HepG2 (cell line): ENCODE measurements at regions not wholly inside any gene's neighbourhood (a gene's known extent, or its start where the extent isn't known, plus 50 kb on each side); places are given as distances from the start of the nearest gene placed in this dataset.

Experiments used
- AKNA ChIP-seq: sonication (generic); formaldehyde crosslinking; IDR thresholded peaks from 2 replicates; pipeline ENCODE4 v1.4.0; 2020; ENCODE audit warnings: missing genetic modification reagents, borderline replicate concordance
- HOXA5 ChIP-seq: sonication (generic); formaldehyde crosslinking; IDR thresholded peaks from 2 replicates; pipeline ENCODE4 v1.4.0; 2020; ENCODE audit warnings: missing genetic modification reagents
- KLF6 ChIP-seq: IDR thresholded peaks from 2 replicates; pipeline ENCODE4 v1.8.0; 2016; ENCODE audit warnings: missing biosample characterization, missing genetic modification reagents
- TBL1XR1 ChIP-seq: fragments of 150-350 bp; IDR thresholded peaks from 2 replicates; pipeline ENCODE4 v1.6.1; 2014; ENCODE audit warnings: borderline replicate concordance, low read length; ENCODE audit not compliant: partially characterized antibody
- ZNF17 ChIP-seq: sonication (generic); formaldehyde crosslinking; IDR thresholded peaks from 2 replicates; pipeline ENCODE4 v1.5.0; 2020; ENCODE audit warnings: mild to moderate bottlenecking, missing genetic modification reagents
- ZNF343 ChIP-seq: sonication (generic); formaldehyde crosslinking; IDR thresholded peaks from 2 replicates; pipeline ENCODE4 v1.4.0; 2020; ENCODE audit warnings: mild to moderate bottlenecking, missing genetic modification reagents
- ZNF687 ChIP-seq: sonication (generic); formaldehyde crosslinking; IDR thresholded peaks from 2 replicates; pipeline ENCODE4 v1.5.1; 2020; ENCODE audit warnings: mild to moderate bottlenecking, missing genetic modification reagents, moderate library complexity
- ZNF75D ChIP-seq: sonication (generic); formaldehyde crosslinking; IDR thresholded peaks from 2 replicates; pipeline ENCODE4 v1.8.1; 2023; ENCODE audit warnings: missing genetic modification reagents, mild to moderate bottlenecking, borderline replicate concordance
- ZNF839 ChIP-seq: sonication (generic); formaldehyde crosslinking; IDR thresholded peaks from 2 replicates; pipeline ENCODE4 v1.4.0; 2020; ENCODE audit warnings: missing genetic modification reagents, mild to moderate bottlenecking, borderline replicate concordance
- TF ChIP-seq, protein P1 (sequence below): sonication (generic); formaldehyde crosslinking; conservative IDR thresholded peaks from 2 replicates; pipeline ENCODE4 v1.4.0; 2020; ENCODE audit warnings: missing genetic modification reagents

DNA sequence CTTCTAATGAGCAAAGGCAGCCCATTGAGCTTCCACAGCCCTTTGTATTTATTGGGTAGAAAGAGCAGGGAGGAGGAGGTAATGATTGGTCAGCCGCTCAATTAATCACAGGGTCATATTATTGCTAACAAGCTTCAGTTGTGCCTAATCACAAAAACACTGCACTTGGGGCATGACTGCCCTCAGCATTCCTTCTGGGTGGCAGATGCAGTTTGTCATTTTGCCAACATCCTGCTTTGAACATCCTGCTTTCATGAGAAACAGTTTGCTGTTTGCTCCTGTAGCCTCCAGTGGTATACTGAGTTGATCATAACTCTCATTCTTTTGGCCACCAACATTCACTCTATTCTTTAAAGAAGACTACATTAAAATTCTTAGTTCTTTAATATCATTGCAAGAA is 462.9 kb upstream of the MIS18BP1 start (continued):
- TF ChIP-seq AKNA (CRISPR knock-in tag) (no peak), TBL1XR1 (no peak), KLF6 (CRISPR knock-in tag) (no peak), ZNF839 (no peak), ZNF687 (CRISPR knock-in tag) (no peak), ZNF75D (CRISPR knock-in tag) (no peak), ZNF17 (CRISPR knock-in tag) (no peak), ZNF343 (CRISPR knock-in tag) (no peak), HOXA5 (no peak)
- TF ChIP-seq, protein P1, sequence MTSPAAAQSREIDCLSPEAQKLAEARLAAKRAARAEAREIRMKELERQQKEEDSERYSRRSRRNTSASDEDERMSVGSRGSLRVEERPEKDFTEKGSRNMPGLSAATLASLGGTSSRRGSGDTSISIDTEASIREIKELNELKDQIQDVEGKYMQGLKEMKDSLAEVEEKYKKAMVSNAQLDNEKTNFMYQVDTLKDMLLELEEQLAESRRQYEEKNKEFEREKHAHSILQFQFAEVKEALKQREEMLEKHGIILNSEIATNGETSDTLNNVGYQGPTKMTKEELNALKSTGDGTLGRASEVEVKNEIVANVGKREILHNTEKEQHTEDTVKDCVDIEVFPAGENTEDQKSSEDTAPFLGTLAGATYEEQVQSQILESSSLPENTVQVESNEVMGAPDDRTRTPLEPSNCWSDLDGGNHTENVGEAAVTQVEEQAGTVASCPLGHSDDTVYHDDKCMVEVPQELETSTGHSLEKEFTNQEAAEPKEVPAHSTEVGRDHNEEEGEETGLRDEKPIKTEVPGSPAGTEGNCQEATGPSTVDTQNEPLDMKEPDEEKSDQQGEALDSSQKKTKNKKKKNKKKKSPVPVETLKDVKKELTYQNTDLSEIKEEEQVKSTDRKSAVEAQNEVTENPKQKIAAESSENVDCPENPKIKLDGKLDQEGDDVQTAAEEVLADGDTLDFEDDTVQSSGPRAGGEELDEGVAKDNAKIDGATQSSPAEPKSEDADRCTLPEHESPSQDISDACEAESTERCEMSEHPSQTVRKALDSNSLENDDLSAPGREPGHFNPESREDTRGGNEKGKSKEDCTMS (CRISPR knock-in tag) = no peak
